Activated CD4-positive, alpha-beta T cell treated with anti-CD3 and anti-CD28 coated beads, Interleukin-2, Interleukin-4, amounts not matched to agents 100 ng/mL and 50 ng/mL, durations not matched to agents 16 hours and 8 hours (primary cell): ENCODE measurements at regions not wholly inside any gene's neighbourhood (a gene's known extent, or its start where the extent isn't known, plus 50 kb on each side); places are given as distances from the start of the nearest gene placed in this dataset.

Experiments
- DNase-seq: peaks from one replicate; pipeline ENCODE4 v3.0.0-alpha.2; 2020; ENCODE audit warnings: low spot score

GRCh38 chr3:115475178-115476041, 147.9 kb upstream of the GAP43 start:
- no peak for DNase-seq

GRCh38 chr3:115476472-115476871, 146.8 kb upstream of the GAP43 start:
- DNase-seq: no peak

- DNase-seq: no peak
Observed at GRCh38 chr3:115478359-115478758, 145.0 kb upstream of the GAP43 start.

GRCh38 chr3:115486880-115487279, 136.4 kb upstream of the GAP43 start:
- no peak for DNase-seq

- DNase-seq: no peak
Observed at GRCh38 chr3:115487968-115488367, 135.3 kb upstream of the GAP43 start.

- DNase-seq: no peak
Observed at GRCh38 chr3:115488409-115488808, 134.9 kb upstream of the GAP43 start.

- no peak for DNase-seq
Observed at GRCh38 chr3:115494826-115495225, 128.5 kb upstream of the GAP43 start.

GRCh38 chr3:115498421-115498820, 124.9 kb upstream of the GAP43 start:
- no peak for DNase-seq

- no peak for DNase-seq
Observed at GRCh38 chr3:115498898-115499297, 124.4 kb upstream of the GAP43 start.

GRCh38 chr3:115499666-115500065, 123.6 kb upstream of the GAP43 start:
- DNase-seq: no peak

GRCh38 chr3:115500795-115501194, 122.5 kb upstream of the GAP43 start:
- DNase-seq: no peak

- DNase-seq: no peak
Observed at GRCh38 chr3:115502128-115502527, 121.2 kb upstream of the GAP43 start.

GRCh38 chr3:115503394-115503793, 119.9 kb upstream of the GAP43 start:
- no peak for DNase-seq

GRCh38 chr3:115508562-115508961, 114.7 kb upstream of the GAP43 start:
- no peak for DNase-seq

GRCh38 chr3:115512565-115513415, 110.5 kb upstream of the GAP43 start:
- DNase-seq: peak; percentile 6

- no peak for DNase-seq
Observed at GRCh38 chr3:115513416-115513800, 109.9 kb upstream of the GAP43 start.

- peak; percentile 23 for DNase-seq
Observed at GRCh38 chr3:115517457-115518050, 105.8 kb upstream of the GAP43 start.

- DNase-seq: no peak
Observed at GRCh38 chr3:115518100-115518852, 105.0 kb upstream of the GAP43 start.

- no peak for DNase-seq
Observed at GRCh38 chr3:115520241-115520640, 103.1 kb upstream of the GAP43 start.

GRCh38 chr3:115520651-115521245, 102.6 kb upstream of the GAP43 start:
- DNase-seq: no peak

GRCh38 chr3:115523458-115523857, 99.9 kb upstream of the GAP43 start:
- DNase-seq: no peak

- no peak for DNase-seq
Observed at GRCh38 chr3:115524549-115524948, 98.8 kb upstream of the GAP43 start.
